8988T (cell line): ENCODE measurements at regions not wholly inside any gene's neighbourhood (a gene's known extent, or its start where the extent isn't known, plus 50 kb on each side); places are given as distances from the start of the nearest gene placed in this dataset.
"Not testable (repeated sequence)": the region's sequence is repeated elsewhere in the genome, so short reads cannot be mapped to it uniquely, and the experiment has no call there.

Source experiments
- DNase-seq: peaks from one replicate; pipeline ENCODE4 v3.0.0; 2011

DNA sequence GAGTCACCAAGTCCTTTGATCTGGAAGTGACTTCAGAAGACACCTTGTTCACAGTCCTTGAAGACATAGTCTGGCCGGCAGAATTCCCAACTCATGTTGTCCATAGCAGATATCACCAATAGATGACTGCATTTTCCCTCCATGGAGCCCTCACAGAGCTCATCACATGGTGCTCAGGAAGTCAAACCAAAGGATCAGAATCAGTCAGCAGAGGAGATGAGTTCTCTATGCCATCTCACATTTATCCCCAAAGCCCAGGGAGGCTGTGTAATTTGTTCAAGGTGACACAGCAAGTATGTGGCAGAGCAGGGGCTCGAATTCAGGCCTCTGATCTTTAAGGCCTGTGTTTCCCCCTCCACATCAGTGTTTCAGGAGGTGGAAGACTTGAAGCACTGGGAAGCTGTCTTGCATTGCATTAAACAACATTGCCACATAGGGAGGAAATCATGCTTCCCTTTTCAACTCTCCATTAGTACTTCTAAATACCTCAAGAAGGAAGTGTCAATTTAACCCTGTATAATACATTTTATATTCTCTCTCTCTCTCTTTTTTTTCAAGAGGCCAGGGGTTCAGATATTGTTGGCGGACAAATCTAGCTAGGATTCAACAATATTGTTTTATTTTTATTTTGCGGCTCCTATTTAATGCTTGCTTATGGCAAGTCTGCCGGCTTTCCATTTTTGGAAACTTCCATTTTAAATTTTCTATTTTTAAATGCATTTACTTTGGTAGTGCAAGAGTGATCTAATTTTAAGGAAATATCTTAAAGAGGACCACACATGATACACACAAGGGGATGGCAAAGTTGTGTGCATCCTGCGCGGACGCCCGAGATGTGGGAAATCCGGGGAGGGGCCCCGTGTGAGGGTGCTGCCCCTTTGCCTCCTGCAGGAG is 61.9 kb downstream of the NPIPB5 start:
- not testable (repeated sequence) for DNase-seq

GRCh38 chr16:22573225-22573530 is 62.5 kb downstream of the NPIPB5 start:
- not testable (repeated sequence) for DNase-seq

DNA sequence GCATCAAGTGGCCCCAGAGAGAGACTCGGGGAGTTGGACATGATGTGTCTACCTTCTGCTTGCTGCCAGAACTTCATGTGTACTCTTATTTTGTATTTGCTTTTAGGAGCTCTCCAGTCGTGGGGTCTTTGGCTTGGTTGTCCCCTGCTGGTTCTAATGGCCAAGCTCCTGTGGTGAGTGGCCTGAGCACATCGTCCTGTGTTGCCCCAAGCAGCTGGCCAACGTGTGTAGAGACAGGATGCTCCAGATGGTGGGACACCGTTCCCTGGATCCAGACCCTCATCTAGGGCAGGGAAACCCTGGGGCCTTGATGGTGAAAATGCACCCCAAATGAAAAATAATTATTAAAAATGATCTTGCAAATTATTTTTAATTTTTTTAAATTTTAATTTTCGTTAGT is 65.8 kb downstream of the NPIPB5 start:
- not testable (repeated sequence) for DNase-seq

GRCh38 chr16:22583195-22583594 is 72.5 kb downstream of the NPIPB5 start:
- DNase-seq, result not testable (repeated sequence)

GRCh38 chr16:22584459-22584858 is 73.8 kb downstream of the NPIPB5 start:
- not testable (repeated sequence) for DNase-seq

GRCh38 chr16:22584941-22585340 is 74.2 kb downstream of the NPIPB5 start:
- DNase-seq, result not testable (repeated sequence)

DNA sequence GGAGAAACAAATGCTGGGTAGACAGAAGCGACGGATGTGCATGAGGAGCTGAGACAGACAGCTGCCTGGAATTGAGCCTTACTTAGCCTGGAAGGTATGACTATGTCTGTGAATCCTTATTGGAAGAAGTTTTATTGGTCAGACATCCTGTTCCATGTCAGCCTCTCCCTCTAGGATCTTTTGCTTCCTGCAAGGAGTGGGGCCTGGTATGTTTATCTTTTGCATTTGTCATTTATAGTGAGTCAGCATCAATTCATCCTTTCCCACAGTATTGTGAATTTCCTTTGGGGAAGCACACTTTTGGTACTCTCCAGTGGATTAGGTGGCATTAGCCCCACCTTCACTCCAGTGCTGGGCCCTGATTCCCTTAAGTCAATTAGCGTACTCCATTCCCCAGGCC is 74.7 kb downstream of the NPIPB5 start:
- DNase-seq, result not testable (repeated sequence)

GRCh38 chr16:22586732-22587131 is 76.0 kb downstream of the NPIPB5 start:
- DNase-seq, result not testable (repeated sequence)

GRCh38 chr16:22589757-22590156 is 79.1 kb downstream of the NPIPB5 start:
- DNase-seq, result not testable (repeated sequence)

- DNase-seq, result not testable (repeated sequence)
Observed at GRCh38 chr16:22596445-22597045, 85.9 kb downstream of the NPIPB5 start.

DNA sequence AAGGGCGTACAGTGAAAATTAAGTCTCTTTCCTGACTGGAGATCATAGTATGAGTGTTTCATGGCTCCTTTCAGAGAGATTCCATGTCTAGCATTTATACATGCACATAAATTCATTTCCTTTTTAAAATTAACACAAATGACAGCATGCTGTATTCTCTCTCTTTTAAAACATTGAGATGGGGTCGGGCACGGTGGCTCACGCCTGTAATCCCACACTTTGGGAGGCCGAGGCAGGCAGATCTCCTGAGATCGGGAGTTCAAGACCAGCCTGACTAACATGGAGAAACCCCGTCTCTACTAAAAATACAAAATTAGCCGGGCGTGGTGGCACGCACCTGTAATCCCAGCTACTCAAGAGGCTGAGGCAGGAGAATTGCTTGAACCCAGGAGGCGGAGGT is 93.1 kb downstream of the NPIPB5 start:
- not testable (repeated sequence) for DNase-seq

GRCh38 chr16:22606619-22607018 is 95.9 kb downstream of the NPIPB5 start:
- not testable (repeated sequence) for DNase-seq

- DNase-seq, result not testable (repeated sequence)
Observed at GRCh38 chr16:22609798-22610197, 99.1 kb downstream of the NPIPB5 start.

GRCh38 chr16:22611128-22611527 is 100.4 kb downstream of the NPIPB5 start:
- DNase-seq, result not testable (repeated sequence)

DNA sequence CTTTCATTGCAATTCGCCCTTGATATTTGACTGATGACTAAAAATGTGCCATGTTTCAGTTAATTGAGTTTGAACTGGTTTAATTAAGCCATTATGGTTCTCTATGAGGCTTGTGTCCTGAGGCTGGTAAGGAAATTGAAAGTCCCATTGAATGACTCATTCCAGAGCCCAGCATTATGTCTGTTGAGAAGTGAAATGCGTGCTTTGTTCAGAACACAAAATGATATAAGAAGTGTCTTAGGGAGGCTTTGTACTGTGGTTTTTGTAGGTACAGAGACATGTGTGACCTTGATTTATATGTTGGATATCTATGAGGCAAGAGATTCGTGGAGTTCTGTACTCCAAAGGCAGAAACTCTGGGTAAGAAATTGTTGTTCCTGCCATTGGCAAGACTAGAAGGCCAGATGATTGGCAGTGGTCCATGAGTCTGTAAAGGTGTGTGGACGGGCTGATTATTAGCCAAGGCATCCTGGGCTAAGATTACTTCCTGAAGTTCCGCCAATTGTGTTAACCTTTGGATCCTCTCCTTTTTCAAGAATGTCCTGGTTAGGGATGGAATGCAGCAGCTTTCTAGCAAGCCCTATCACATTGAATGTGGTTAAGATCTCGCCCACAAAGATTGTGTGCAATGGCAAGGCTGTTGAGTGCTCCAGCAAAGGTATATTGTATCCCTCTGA is 103.7 kb downstream of the NPIPB5 start:
- no peak for DNase-seq

GRCh38 chr16:22618842-22619241 is 108.2 kb downstream of the NPIPB5 start:
- no peak for DNase-seq

GRCh38 chr16:22621586-22622155 is 111.0 kb downstream of the NPIPB5 start:
- no peak for DNase-seq

DNA sequence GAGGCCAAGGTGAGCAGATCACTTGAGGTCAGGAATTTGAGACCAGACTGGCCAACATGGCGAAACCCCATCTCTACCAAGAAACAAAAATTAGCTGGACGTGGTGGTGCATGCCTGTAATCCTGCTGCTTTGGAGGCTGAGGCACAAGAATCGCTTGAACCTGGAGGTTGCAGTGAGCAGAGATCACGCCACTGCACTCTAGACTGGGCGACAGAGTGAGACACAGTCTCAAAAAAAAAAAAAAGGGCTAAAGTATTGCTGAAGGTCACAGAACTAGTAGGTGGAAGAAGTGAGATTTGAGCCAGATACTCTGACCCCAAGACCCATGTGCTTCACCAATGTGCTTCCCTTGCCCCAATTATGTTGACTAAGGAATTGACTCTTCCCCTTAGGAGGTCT is 112.0 kb downstream of the NPIPB5 start:
- DNase-seq, result no peak

GRCh38 chr16:22623351-22623781 is 112.7 kb downstream of the NPIPB5 start:
- DNase-seq, result no peak

DNA sequence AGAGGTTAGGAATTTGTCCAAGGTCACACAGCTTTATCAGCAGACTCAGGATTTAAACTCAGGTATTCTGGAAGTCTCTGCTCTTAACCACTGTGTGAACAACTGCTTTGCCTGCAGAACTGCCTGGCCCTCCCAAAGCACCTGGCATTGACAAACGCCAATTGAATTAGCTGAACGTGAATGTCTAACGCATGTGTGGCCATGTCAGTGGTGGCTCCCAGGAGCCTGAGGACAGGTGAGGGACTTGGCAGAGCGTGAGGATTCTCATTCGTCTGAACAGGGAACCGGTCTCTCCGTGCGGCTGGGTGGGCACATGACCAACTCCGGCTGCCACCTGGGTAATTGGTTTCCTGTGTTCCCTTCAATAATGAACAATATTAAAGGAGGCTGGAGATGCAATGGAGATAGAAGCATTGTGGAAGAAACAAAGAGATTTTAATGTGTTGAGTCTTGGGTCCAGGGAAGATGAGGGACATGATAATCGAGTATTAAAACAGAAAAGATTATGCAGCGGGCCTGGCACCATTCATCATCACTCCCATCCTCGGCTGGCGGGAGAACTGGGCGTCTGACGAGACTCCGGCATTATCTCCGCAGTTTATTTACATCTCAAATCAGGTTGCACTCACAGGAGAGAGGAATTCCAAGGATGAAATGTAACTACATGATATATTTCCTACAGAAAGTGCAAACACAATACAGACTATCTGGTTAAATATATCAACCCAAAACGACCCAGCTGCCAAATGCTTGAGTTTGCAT is 113.5 kb downstream of the NPIPB5 start:
- DNase-seq, result no peak

- DNase-seq, result no peak
Observed at GRCh38 chr16:22624800-22625533, 114.3 kb downstream of the NPIPB5 start.

GRCh38 chr16:22625967-22626366 is 115.3 kb downstream of the NPIPB5 start:
- no peak for DNase-seq
